ENCODE measurements at regions not wholly inside any gene's neighbourhood (a gene's known extent, or its start where the extent isn't known, plus 50 kb on each side); places are given as distances from the start of the nearest gene placed in this dataset.
"Not testable (repeated sequence)": the region's sequence is repeated elsewhere in the genome, so short reads cannot be mapped to it uniquely, and the experiment has no call there.

GRCh38 chr18:76720683-76721082, 101.7 kb upstream of the ZNF236 start:
- DNase-seq = no peak

- no peak for DNase-seq
Observed at GRCh38 chr18:76715012-76715610, 107.2 kb upstream of the ZNF236 start.

- no peak for DNase-seq
Observed at GRCh38 chr18:76713432-76713831, 108.9 kb upstream of the ZNF236 start.

GRCh38 chr18:76712511-76713140, 109.7 kb upstream of the ZNF236 start:
- DNase-seq = no peak

GRCh38 chr18:76710646-76711520, 111.5 kb upstream of the ZNF236 start:
- DNase-seq = no peak

GRCh38 chr18:76709659-76710645, 112.4 kb upstream of the ZNF236 start:
- peak; percentile 27 for DNase-seq

- DNase-seq = no peak
Observed at GRCh38 chr18:76708722-76709353, 113.5 kb upstream of the ZNF236 start.

GRCh38 chr18:76708071-76708721, 114.2 kb upstream of the ZNF236 start:
- DNase-seq = no peak

- no peak for DNase-seq
Observed at GRCh38 chr18:76707534-76707933, 114.8 kb upstream of the ZNF236 start.

- not testable (repeated sequence) for DNase-seq
Observed at GRCh38 chr18:76704589-76704988, 117.8 kb upstream of the ZNF236 start.

GRCh38 chr18:76699923-76700322, 122.4 kb upstream of the ZNF236 start:
- no peak for DNase-seq

GRCh38 chr18:76697441-76697901, 124.9 kb upstream of the ZNF236 start:
- DNase-seq = no peak

- no peak for DNase-seq
Observed at GRCh38 chr18:76691800-76692199, 130.6 kb upstream of the ZNF236 start.

GRCh38 chr18:76689646-76690264, 132.6 kb upstream of the ZNF236 start:
- DNase-seq = no peak

GRCh38 chr18:76688724-76689472, 133.5 kb upstream of the ZNF236 start:
- no peak for DNase-seq

GRCh38 chr18:76687304-76687962, 134.9 kb upstream of the ZNF236 start:
- no peak for DNase-seq

GRCh38 chr18:76686737-76687231, 135.6 kb upstream of the ZNF236 start:
- DNase-seq = peak; percentile 13

GRCh38 chr18:76685860-76686259, 136.5 kb upstream of the ZNF236 start:
- no peak for DNase-seq

GRCh38 chr18:76685402-76685801, 137.0 kb upstream of the ZNF236 start:
- DNase-seq = no peak

- DNase-seq = no peak
Observed at GRCh38 chr18:76684265-76684664, 138.1 kb upstream of the ZNF236 start.

Measured in amniotic stem cell (primary cell).